ENCODE measurements at regions not wholly inside any gene's neighbourhood (a gene's known extent, or its start where the extent isn't known, plus 50 kb on each side); places are given as distances from the start of the nearest gene placed in this dataset.

GRCh38 chr4:149145803-149146202 is 669.8 kb downstream of the IQCM start:
- no peak overlapping the region for H3K4me3 ChIP-seq (ENCODE audit: low read depth in 1 of 2, low read length in 2 of 2)
- 75 to 82% methylated on average over 2 of the region's 2 CpGs for WGBS, 2 donors
- no peaks in the 10 kb centered on the region for H3K9me3 ChIP-seq (ENCODE audit: control insufficient read depth in 2 of 2, insufficient read depth in 1 of 2, low read depth in 1 of 2, low read length in 1 of 2)
- no peaks in the 10 kb centered on the region for H3K36me3 ChIP-seq (ENCODE audit: control insufficient read depth in 2 of 2, insufficient read depth in 2 of 2, low read length in 1 of 2)
- no peaks in the 10 kb centered on the region for H3K27me3 ChIP-seq (ENCODE audit: control insufficient read depth in 1 of 2, insufficient read depth in 2 of 2, low read length in 2 of 2)
- no peak overlapping the region for H3K27ac ChIP-seq (ENCODE audit: low read depth in 2 of 2, low read length in 1 of 2)
- no peaks in the 10 kb centered on the region for H3K4me1 ChIP-seq (ENCODE audit: control insufficient read depth in 2 of 2, insufficient read depth in 2 of 2, low read length in 1 of 2)

GRCh38 chr4:149144060-149144459 is 671.6 kb downstream of the IQCM start:
- WGBS, 2 donors: 53 to 69% methylated on average over 1 of the region's 1 CpG
- Histone ChIP-seq H3K9me3 (ENCODE audit: control insufficient read depth in 2 of 2, insufficient read depth in 1 of 2, low read depth in 1 of 2, low read length in 1 of 2) (no peaks in the 10 kb centered on the region), H3K27ac (ENCODE audit: low read depth in 2 of 2, low read length in 1 of 2) (no peak overlapping the region)

GRCh38 chr4:149141391-149141790 is 674.3 kb downstream of the IQCM start:
- Histone ChIP-seq H3K36me3 (ENCODE audit: control insufficient read depth in 2 of 2, insufficient read depth in 2 of 2, low read length in 1 of 2) (no peaks in the 10 kb centered on the region), H3K27ac (ENCODE audit: low read depth in 2 of 2, low read length in 1 of 2) (no peak overlapping the region), H3K27me3 (ENCODE audit: control insufficient read depth in 1 of 2, insufficient read depth in 2 of 2, low read length in 2 of 2) (no peaks in the 10 kb centered on the region), H3K9me3 (ENCODE audit: control insufficient read depth in 2 of 2, insufficient read depth in 1 of 2, low read depth in 1 of 2, low read length in 1 of 2) (no peaks in the 10 kb centered on the region), H3K4me1 (ENCODE audit: control insufficient read depth in 2 of 2, insufficient read depth in 2 of 2, low read length in 1 of 2) (no peaks in the 10 kb centered on the region), H3K4me3 (ENCODE audit: low read depth in 1 of 2, low read length in 2 of 2) (no peak overlapping the region)
- 61 to 66% methylated on average over 2 of the region's 2 CpGs for WGBS, 2 donors

More at GRCh38 chr4:149144060-149144459, 671.6 kb downstream of the IQCM start:
- H3K27me3 ChIP-seq (ENCODE audit: control insufficient read depth in 1 of 2, insufficient read depth in 2 of 2, low read length in 2 of 2): no peaks in the 10 kb centered on the region
- no peak overlapping the region for H3K4me3 ChIP-seq (ENCODE audit: low read depth in 1 of 2, low read length in 2 of 2)
- H3K4me1 ChIP-seq (ENCODE audit: control insufficient read depth in 2 of 2, insufficient read depth in 2 of 2, low read length in 1 of 2): no peaks in the 10 kb centered on the region
- no peaks in the 10 kb centered on the region for H3K36me3 ChIP-seq (ENCODE audit: control insufficient read depth in 2 of 2, insufficient read depth in 2 of 2, low read length in 1 of 2)

- 31 to 32% methylated on average over 2 of the region's 2 CpGs for WGBS, 2 donors
- H3K4me1 ChIP-seq (ENCODE audit: control insufficient read depth in 2 of 2, insufficient read depth in 2 of 2, low read length in 1 of 2): no peaks in the 10 kb centered on the region
- H3K9me3 ChIP-seq (ENCODE audit: control insufficient read depth in 2 of 2, insufficient read depth in 1 of 2, low read depth in 1 of 2, low read length in 1 of 2): no peaks in the 10 kb centered on the region
- no peaks in the 10 kb centered on the region for H3K27me3 ChIP-seq (ENCODE audit: control insufficient read depth in 1 of 2, insufficient read depth in 2 of 2, low read length in 2 of 2)
- H3K4me3 ChIP-seq (ENCODE audit: low read depth in 1 of 2, low read length in 2 of 2): no peak overlapping the region
- no peak overlapping the region for H3K27ac ChIP-seq (ENCODE audit: low read depth in 2 of 2, low read length in 1 of 2)
- H3K36me3 ChIP-seq (ENCODE audit: control insufficient read depth in 2 of 2, insufficient read depth in 2 of 2, low read length in 1 of 2): no peaks in the 10 kb centered on the region
Observed at GRCh38 chr4:149140841-149141240, 674.8 kb downstream of the IQCM start.

- Histone ChIP-seq H3K36me3 (ENCODE audit: control insufficient read depth in 2 of 2, insufficient read depth in 2 of 2, low read length in 1 of 2) (no peaks in the 10 kb centered on the region), H3K4me3 (ENCODE audit: low read depth in 1 of 2, low read length in 2 of 2) (no peak overlapping the region), H3K27me3 (ENCODE audit: control insufficient read depth in 1 of 2, insufficient read depth in 2 of 2, low read length in 2 of 2) (no peaks in the 10 kb centered on the region), H3K4me1 (ENCODE audit: control insufficient read depth in 2 of 2, insufficient read depth in 2 of 2, low read length in 1 of 2) (peaks cover 0 to 3% of the 10 kb centered on the region in 2 donors), H3K9me3 (ENCODE audit: control insufficient read depth in 2 of 2, insufficient read depth in 1 of 2, low read depth in 1 of 2, low read length in 1 of 2) (no peaks in the 10 kb centered on the region), H3K27ac (ENCODE audit: low read depth in 2 of 2, low read length in 1 of 2) (no peak overlapping the region)
- 74 to 78% methylated on average over 3 of the region's 3 CpGs for WGBS, 2 donors
Observed at GRCh38 chr4:149136951-149137620, 678.6 kb downstream of the IQCM start.

GRCh38 chr4:149135062-149135461 is 680.6 kb downstream of the IQCM start:
- WGBS, 2 donors: 80 to 81% methylated on average over 4 of the region's 4 CpGs
- no peak overlapping the region for H3K4me3 ChIP-seq (ENCODE audit: low read depth in 1 of 2, low read length in 2 of 2)

GRCh38 chr4:149121023-149121404 is 678.8 kb upstream of the NR3C2 start:
- H3K36me3 ChIP-seq (ENCODE audit: control insufficient read depth in 2 of 2, insufficient read depth in 2 of 2, low read length in 1 of 2): no peaks in the 10 kb centered on the region
- no peak overlapping the region for H3K4me3 ChIP-seq (ENCODE audit: low read depth in 1 of 2, low read length in 2 of 2)
- H3K4me1 ChIP-seq (ENCODE audit: control insufficient read depth in 2 of 2, insufficient read depth in 2 of 2, low read length in 1 of 2): no peaks in the 10 kb centered on the region
- H3K27me3 ChIP-seq (ENCODE audit: control insufficient read depth in 1 of 2, insufficient read depth in 2 of 2, low read length in 2 of 2): no peaks in the 10 kb centered on the region
- no peaks in the 10 kb centered on the region for H3K9me3 ChIP-seq (ENCODE audit: control insufficient read depth in 2 of 2, insufficient read depth in 1 of 2, low read depth in 1 of 2, low read length in 1 of 2)
- no peak overlapping the region for H3K27ac ChIP-seq (ENCODE audit: low read depth in 2 of 2, low read length in 1 of 2)
- 78 to 79% methylated on average over 5 of the region's 5 CpGs for WGBS, 2 donors

More at GRCh38 chr4:149135062-149135461, 680.6 kb downstream of the IQCM start:
- no peaks in the 10 kb centered on the region for H3K27me3 ChIP-seq (ENCODE audit: control insufficient read depth in 1 of 2, insufficient read depth in 2 of 2, low read length in 2 of 2)
- H3K27ac ChIP-seq (ENCODE audit: low read depth in 2 of 2, low read length in 1 of 2): no peak overlapping the region
- no peaks in the 10 kb centered on the region for H3K9me3 ChIP-seq (ENCODE audit: control insufficient read depth in 2 of 2, insufficient read depth in 1 of 2, low read depth in 1 of 2, low read length in 1 of 2)
- no peaks in the 10 kb centered on the region for H3K36me3 ChIP-seq (ENCODE audit: control insufficient read depth in 2 of 2, insufficient read depth in 2 of 2, low read length in 1 of 2)
- peaks cover 0 to 3% of the 10 kb centered on the region in 2 donors for H3K4me1 ChIP-seq (ENCODE audit: control insufficient read depth in 2 of 2, insufficient read depth in 2 of 2, low read length in 1 of 2)

GRCh38 chr4:149120331-149121022 is 678.3 kb upstream of the NR3C2 start:
- H3K27me3 ChIP-seq (ENCODE audit: control insufficient read depth in 1 of 2, insufficient read depth in 2 of 2, low read length in 2 of 2): no peaks in the 10 kb centered on the region
- no peak overlapping the region for H3K4me3 ChIP-seq (ENCODE audit: low read depth in 1 of 2, low read length in 2 of 2)
- WGBS, 2 donors: 65 to 87% methylated on average over 2 of the region's 2 CpGs
- no peaks in the 10 kb centered on the region for H3K9me3 ChIP-seq (ENCODE audit: control insufficient read depth in 2 of 2, insufficient read depth in 1 of 2, low read depth in 1 of 2, low read length in 1 of 2)
- no peak overlapping the region for H3K27ac ChIP-seq (ENCODE audit: low read depth in 2 of 2, low read length in 1 of 2)
- no peaks in the 10 kb centered on the region for H3K4me1 ChIP-seq (ENCODE audit: control insufficient read depth in 2 of 2, insufficient read depth in 2 of 2, low read length in 1 of 2)
- H3K36me3 ChIP-seq (ENCODE audit: control insufficient read depth in 2 of 2, insufficient read depth in 2 of 2, low read length in 1 of 2): no peaks in the 10 kb centered on the region

- Histone ChIP-seq H3K4me1 (ENCODE audit: control insufficient read depth in 2 of 2, insufficient read depth in 2 of 2, low read length in 1 of 2) (no peaks in the 10 kb centered on the region), H3K36me3 (ENCODE audit: control insufficient read depth in 2 of 2, insufficient read depth in 2 of 2, low read length in 1 of 2) (no peaks in the 10 kb centered on the region), H3K4me3 (ENCODE audit: low read depth in 1 of 2, low read length in 2 of 2) (no peak overlapping the region), H3K9me3 (ENCODE audit: control insufficient read depth in 2 of 2, insufficient read depth in 1 of 2, low read depth in 1 of 2, low read length in 1 of 2) (no peaks in the 10 kb centered on the region), H3K27me3 (ENCODE audit: control insufficient read depth in 1 of 2, insufficient read depth in 2 of 2, low read length in 2 of 2) (no peaks in the 10 kb centered on the region), H3K27ac (ENCODE audit: low read depth in 2 of 2, low read length in 1 of 2) (no peak overlapping the region)
- WGBS, 2 donors: 94 to 95% methylated on average over 2 of the region's 2 CpGs
Observed at GRCh38 chr4:149116806-149117205, 674.6 kb upstream of the NR3C2 start.
